Panc1 (cell line): ENCODE measurements at regions not wholly inside any gene's neighbourhood (a gene's known extent, or its start where the extent isn't known, plus 50 kb on each side); places are given as distances from the start of the nearest gene placed in this dataset.

ENCODE experiments used
- ATAC-seq: fragments of 200-7000 bp; cut with Tn5 transposase; 2 replicates; pipeline ENCODE4 v1.9.1; 2020; ENCODE audit warnings: mild to moderate bottlenecking, moderate library complexity
- BruUV-seq: library from RNA; stranded (reverse); fragments of 400-500 nt; replicated peaks from 2 replicates; lab custom pipeline; 2021; lab: Mats Ljungman, UMichigan
- CTCF ChIA-PET: fragments of 300-600 bp; sonication (Branson Sonifier 250); formaldehyde crosslinking; loops from one replicate; lab custom pipeline; 2022; ENCODE audit warnings: antibody characterized with exemption; lab: Charles Lee
- POLR2A ChIA-PET: fragments of 300-600 bp; sonication (Branson Sonifier 250); formaldehyde crosslinking; loops from one replicate; lab custom pipeline; 2022; ENCODE audit warnings: antibody characterized with exemption; lab: Charles Lee
- DNase-seq: peaks from one replicate; pipeline ENCODE4 v3.0.0-alpha.2; 2010; ENCODE audit warnings: low read depth, low spot score
- H3K27ac ChIP-seq: 2 replicates; pipeline ENCODE4 v1.5.1; 2011; ENCODE audit warnings: mild to moderate bottlenecking, low read length, inconsistent platforms
- H3K27me3 ChIP-seq: fragments of 200-500 bp; sonication (Bioruptor generic); 2 replicates; pipeline ENCODE4 v1.6.0; 2014; ENCODE audit warnings: low read length, inconsistent platforms; ENCODE audit not compliant: control insufficient read depth, insufficient read depth
- H3K36me3 ChIP-seq: fragments of 200-500 bp; sonication (Bioruptor generic); 2 replicates; pipeline ENCODE4 v1.5.1; 2014; ENCODE audit warnings: inconsistent platforms, mild to moderate bottlenecking, low read length, moderate library complexity; ENCODE audit not compliant: control insufficient read depth, insufficient read depth
- H3K4me1 ChIP-seq: 2 replicates; pipeline ENCODE4 v1.5.1; 2011; ENCODE audit warnings: inconsistent platforms, mild to moderate bottlenecking, low read length, moderate library complexity; ENCODE audit not compliant: control insufficient read depth, insufficient read depth
- H3K4me3 ChIP-seq, 2 experiments: 2 replicates each; pipeline ENCODE4 v1.5.1; 2011 to 2012; ENCODE audit warnings: low read depth in 2 of 2, low read length in 2 of 2, mild to moderate bottlenecking in 2 of 2, inconsistent platforms in 1 of 2, moderate library complexity in 1 of 2
- H3K9me3 ChIP-seq: fragments of 200-500 bp; sonication (Bioruptor generic); 2 replicates; pipeline ENCODE4 v1.5.1; 2014; ENCODE audit warnings: low read depth, mild to moderate bottlenecking, inconsistent platforms, low read length, moderate library complexity; ENCODE audit not compliant: control insufficient read depth, insufficient read depth
- POLR2AphosphoS5 ChIP-seq: IDR thresholded peaks from 2 replicates; pipeline ENCODE4 v1.6.1; 2012; ENCODE audit warnings: mild to moderate bottlenecking, low read depth, low read length, moderate library complexity
- REST ChIP-seq, 2 experiments: IDR thresholded peaks; 2 replicates each; pipeline ENCODE4 v1.6.1; 2011 to 2012; ENCODE audit warnings: low read depth in 2 of 2, control low read depth in 1 of 2, low read length in 1 of 2, mild to moderate bottlenecking in 1 of 2, moderate library complexity in 1 of 2; ENCODE audit not compliant: insufficient read depth in 1 of 2
- SIN3A ChIP-seq: IDR thresholded peaks from 2 replicates; pipeline ENCODE4 v1.6.1; 2012; ENCODE audit warnings: low read depth, mild to moderate bottlenecking, low read length, moderate library complexity, borderline replicate concordance; ENCODE audit not compliant: insufficient read depth
- TCF7L2 ChIP-seq: IDR thresholded peaks from 2 replicates; pipeline ENCODE4 v1.6.1; 2011; ENCODE audit warnings: mild to moderate bottlenecking, low read depth, low read length, inconsistent platforms
- in situ Hi-C: cut with HindIII; loops from 2 replicates; pipeline ENCODE4 v1.10.0; 2016; ENCODE audit warnings: low sequenced_read_pairs, low pct_unique_long_range_greater_than_20kb
- intact Hi-C: fragments of 100-400 bp; cut with micrococcal nuclease; formaldehyde crosslinking; loops from one replicate; pipeline ENCODE4 v1.10.0; 2022; ENCODE audit not compliant: unreplicated experiment
- TF ChIP-seq, protein P1 (sequence below): fragments of 450-650 bp; IDR thresholded peaks from 2 replicates; pipeline ENCODE4 v1.5.1; 2017; ENCODE audit warnings: mild to moderate bottlenecking

DNA sequence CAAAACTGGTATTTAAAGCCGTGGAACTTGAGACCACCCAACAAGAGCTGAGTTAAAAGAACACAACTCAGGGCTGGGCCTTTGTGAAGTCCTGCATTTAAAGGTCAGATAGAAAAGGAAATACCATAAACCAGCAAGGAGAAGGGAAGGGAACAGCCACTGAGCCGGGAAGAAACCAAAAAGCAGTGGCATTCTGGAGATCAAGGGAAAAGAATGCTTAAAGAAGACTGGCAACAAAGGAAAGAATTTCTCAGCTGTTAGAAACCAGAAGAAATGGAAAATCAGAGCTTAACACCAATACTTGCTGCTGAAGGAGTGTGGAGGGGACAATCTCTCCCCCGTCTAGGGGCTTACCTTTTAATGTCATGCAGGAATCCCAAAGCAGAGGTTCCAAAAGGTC lies 247.4 kb upstream of the CHRNA7 start:
- H3K27me3 ChIP-seq, result no peaks in the 10 kb centered on the region
- ChIA-PET CTCF (no interaction called here), POLR2A (no interaction called here)
- ATAC-seq (no peak), DNase-seq (no peak)
- intact Hi-C loops, result no loop called here
- TF ChIP-seq TCF7L2 (no peak), SIN3A (no peak), POLR2AphosphoS5 (no peak), REST (IDR thresholded peaks at IDR 0.05; ENCODE audit: insufficient read depth in 1 of 2, low read depth in 2 of 2, low read length in 1 of 2) (no peak)
- TF ChIP-seq, protein P1, sequence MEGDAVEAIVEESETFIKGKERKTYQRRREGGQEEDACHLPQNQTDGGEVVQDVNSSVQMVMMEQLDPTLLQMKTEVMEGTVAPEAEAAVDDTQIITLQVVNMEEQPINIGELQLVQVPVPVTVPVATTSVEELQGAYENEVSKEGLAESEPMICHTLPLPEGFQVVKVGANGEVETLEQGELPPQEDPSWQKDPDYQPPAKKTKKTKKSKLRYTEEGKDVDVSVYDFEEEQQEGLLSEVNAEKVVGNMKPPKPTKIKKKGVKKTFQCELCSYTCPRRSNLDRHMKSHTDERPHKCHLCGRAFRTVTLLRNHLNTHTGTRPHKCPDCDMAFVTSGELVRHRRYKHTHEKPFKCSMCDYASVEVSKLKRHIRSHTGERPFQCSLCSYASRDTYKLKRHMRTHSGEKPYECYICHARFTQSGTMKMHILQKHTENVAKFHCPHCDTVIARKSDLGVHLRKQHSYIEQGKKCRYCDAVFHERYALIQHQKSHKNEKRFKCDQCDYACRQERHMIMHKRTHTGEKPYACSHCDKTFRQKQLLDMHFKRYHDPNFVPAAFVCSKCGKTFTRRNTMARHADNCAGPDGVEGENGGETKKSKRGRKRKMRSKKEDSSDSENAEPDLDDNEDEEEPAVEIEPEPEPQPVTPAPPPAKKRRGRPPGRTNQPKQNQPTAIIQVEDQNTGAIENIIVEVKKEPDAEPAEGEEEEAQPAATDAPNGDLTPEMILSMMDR, result no peak
- no peak overlapping the region for H3K27ac ChIP-seq
- in situ Hi-C loops, result no loop called here
- no TSS peak for BruUV-seq
- no peaks in the 10 kb centered on the region for H3K9me3 ChIP-seq
- H3K36me3 ChIP-seq, result no peaks in the 10 kb centered on the region
- no peak overlapping the region for H3K4me3 ChIP-seq
- H3K4me1 ChIP-seq, result no peaks in the 10 kb centered on the region

DNA sequence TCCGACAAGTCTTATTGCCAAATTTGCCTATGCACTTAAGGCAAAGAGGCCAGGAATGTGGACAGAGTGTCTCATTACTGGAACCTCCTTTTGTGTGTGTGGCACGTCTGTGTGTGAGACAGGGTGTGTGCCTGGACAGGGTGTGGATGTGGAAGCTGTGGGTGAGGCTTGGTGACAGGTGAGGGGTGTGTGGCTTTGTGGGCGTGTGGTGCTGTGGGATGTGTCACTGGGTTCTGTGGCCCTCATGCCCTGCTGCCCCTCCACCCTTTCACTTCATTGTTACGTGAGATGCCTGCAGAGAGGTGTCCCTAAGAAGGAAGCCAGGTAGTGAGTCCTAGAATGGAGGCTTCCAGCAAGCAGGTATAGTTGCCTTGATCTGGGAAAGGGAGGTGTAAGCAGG lies 244.0 kb upstream of the CHRNA7 start:
- BruUV-seq, result no TSS peak
- H3K9me3 ChIP-seq, result no peaks in the 10 kb centered on the region
- in situ Hi-C loops, result no loop called here
- H3K4me3 ChIP-seq, result no peak overlapping the region
- no peak for TF ChIP-seq TCF7L2
- TF ChIP-seq SIN3A, result no peak
- no peak for TF ChIP-seq POLR2AphosphoS5
- no peak for TF ChIP-seq REST (IDR thresholded peaks at IDR 0.05; ENCODE audit: insufficient read depth in 1 of 2, low read depth in 2 of 2, low read length in 1 of 2)
- TF ChIP-seq, protein P1, result no peak
- ChIA-PET CTCF (no interaction called here), POLR2A (no interaction called here)
- no peaks in the 10 kb centered on the region for H3K4me1 ChIP-seq
- no peaks in the 10 kb centered on the region for H3K27me3 ChIP-seq
- no peak overlapping the region for H3K27ac ChIP-seq
- no peaks in the 10 kb centered on the region for H3K36me3 ChIP-seq
- DNase-seq (no peak), ATAC-seq (no peak)
- intact Hi-C loops, result no loop called here
